ENCODE measurements at regions not wholly inside any gene's neighbourhood (a gene's known extent, or its start where the extent isn't known, plus 50 kb on each side); places are given as distances from the start of the nearest gene placed in this dataset.
"Not testable (repeated sequence)": the region's sequence is repeated elsewhere in the genome, so short reads cannot be mapped to it uniquely, and the experiment has no call there.

DNA sequence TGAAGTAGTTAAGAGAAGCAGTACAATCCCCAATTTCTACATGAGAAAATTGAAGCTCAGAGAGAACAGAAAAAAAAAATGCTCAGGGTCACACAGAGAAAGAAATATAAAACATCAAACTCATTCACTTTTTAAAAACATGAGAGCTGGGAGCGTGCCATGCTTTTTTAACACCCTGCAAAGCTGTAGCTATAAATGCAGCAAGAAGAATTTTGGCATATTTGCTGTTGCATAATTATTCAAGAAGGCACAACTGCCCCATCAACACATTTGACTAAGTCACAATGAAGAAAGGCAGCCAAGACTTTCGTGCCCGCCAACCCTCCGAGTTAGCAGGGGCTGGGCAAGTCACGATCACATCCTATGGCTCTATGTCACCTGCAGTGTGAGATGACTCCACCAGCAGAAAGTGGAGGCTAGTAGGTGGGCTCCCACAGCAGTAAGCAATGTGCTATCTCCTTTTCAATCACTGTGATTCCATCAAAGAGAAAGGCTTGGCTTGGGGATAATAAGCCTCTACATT is 214.8 kb downstream of the DHX15 start:
- in situ Hi-C loops (cut with HindIII; ENCODE audit: low sequenced_read_pairs), result loop anchor here (5.0 kb wide), 1 partner anchor 47 kb away; no protein-coding TSS in a partner anchor

DNA sequence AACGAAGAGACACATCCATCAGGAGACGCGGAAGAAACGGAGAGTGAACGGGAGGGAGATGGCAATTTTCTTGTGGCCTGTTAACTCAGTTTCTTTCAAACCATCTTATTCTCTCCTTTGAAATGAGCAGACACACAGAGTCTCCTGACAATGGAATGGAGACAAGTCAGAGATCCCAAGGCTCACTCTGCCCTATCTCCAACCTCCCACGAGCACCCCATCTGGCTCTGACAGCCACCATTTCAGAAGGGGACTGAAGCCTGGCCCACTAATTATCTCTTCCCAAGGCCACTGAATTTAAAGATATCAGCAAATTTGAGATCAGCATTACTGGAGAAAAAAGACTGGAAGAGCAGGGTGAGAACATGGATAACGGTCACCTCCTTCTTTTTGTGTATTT is 215.6 kb downstream of the DHX15 start:
- in situ Hi-C loops (cut with HindIII; ENCODE audit: low sequenced_read_pairs), result no loop called here

DNA sequence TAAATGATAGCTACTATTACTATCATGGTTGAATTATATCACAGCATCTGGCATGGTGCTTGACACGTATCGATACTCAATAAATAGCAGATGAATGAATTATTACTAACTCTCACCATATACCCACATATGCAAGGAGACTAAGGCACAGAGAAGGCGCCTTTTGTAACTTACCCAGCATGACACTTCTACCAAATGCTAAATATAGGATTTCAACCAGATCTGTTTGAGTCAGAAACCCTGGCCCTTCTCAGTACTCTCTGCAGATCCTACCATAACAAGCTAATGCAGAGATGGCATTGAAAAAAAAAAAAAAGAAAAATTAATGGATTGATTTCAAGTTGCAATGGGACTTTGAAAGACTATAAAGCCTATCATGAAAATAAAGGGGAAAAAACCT is 219.5 kb downstream of the DHX15 start:
- in situ Hi-C loops (cut with HindIII; ENCODE audit: low sequenced_read_pairs), result no loop called here

DNA sequence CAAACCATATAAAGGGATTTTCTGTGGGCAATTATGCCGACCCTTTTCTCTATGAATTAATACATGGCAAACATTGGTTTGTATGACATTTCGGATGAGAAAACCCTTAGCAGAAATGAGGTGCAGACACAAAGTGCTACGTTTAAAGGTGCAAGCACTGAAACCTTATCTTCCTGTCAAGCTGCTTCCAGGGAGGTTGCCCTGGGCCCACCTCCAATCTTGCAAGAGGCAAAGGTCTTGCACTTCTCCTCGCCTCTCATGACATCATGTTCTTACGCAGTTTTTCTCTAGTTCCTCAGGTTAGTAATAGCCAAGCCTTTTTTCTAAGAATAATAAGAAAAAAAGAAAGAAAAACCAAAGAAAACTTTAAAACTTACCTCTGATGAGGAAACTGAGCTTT is 220.1 kb downstream of the DHX15 start:
- in situ Hi-C loops (cut with HindIII; ENCODE audit: low sequenced_read_pairs), result no loop called here

DNA sequence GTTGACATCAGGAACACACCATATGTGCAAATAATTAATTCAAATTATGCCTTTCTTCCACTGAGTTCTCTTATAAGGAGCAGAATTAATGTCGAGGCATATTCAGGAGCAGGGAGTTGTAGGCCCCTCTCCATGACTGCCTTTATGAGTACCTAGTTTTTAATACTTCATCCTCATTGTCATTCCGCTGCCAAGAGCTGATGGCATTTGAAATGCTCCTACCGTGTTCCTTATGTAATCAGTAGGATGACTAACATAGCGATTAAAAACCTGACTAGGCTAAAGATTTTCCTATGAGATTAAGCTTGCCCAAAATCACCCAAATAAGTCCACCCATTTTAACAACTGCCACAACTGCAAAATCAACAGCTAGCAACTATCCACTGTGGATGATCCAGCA is 220.6 kb downstream of the DHX15 start:
- in situ Hi-C loops (cut with HindIII; ENCODE audit: low sequenced_read_pairs), result no loop called here

DNA sequence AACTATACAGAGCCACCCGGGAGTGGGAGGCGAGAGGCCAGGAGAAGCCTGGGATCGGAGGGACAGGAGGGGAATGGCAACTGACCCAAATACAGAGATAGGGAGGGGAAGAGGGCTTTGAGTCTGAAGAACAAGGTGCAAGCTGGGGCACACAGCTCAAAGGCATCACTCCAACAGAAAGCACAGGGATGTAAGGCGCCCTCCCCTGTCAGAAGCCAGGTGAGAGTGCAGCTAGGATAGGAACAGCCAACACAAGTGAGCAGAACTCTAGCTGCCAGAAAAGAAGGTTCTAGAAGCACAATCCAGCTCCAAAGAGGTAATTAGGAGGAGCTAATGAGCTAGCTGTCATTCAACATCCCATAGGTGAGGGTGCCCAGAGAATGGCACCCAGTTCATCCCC is 232.2 kb downstream of the DHX15 start:
- in situ Hi-C loops (cut with HindIII; ENCODE audit: low sequenced_read_pairs), result no loop called here

DNA sequence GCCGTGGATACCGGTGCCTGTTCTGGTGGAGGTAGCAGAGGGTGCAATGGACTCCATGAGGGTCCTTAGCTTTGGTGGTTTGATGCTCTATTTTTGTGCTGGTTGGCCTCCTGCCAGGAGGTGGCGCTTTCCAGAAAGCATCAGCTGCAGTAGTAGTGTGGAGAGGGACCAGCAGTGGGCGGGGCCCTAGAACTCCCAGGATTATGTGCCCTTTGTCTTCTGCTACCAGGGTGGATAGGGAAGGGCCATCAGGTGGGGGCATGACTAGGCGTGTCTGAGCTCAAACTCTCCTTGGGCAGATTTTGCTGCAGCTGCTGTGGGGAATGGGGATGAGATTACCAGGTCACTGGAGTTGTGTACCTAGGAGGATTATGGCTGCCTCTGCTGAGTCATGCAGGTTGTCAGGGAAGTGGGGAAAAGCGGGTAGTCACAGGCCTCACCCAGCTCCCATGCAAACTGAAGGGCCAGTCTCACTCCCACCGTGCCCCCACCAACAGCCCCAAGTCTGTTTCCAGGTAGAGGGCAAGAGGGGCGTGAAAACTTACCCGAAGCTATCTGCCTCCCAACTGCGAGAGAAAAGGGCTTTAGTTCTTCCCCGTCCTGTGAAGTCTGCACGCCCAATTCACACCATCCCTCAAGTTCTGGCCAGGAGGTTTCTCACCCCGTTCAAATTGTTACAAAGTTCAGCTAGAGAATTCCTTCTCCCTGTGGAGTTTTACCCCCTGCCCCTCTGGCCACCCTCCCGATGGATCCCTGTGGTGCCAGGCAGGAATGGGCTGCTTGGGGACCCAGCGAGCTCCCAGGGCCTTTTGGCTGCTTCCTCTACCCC is 235.0 kb downstream of the DHX15 start:
- in situ Hi-C loops (cut with HindIII; ENCODE audit: low sequenced_read_pairs), result not testable (repeated sequence)

DNA sequence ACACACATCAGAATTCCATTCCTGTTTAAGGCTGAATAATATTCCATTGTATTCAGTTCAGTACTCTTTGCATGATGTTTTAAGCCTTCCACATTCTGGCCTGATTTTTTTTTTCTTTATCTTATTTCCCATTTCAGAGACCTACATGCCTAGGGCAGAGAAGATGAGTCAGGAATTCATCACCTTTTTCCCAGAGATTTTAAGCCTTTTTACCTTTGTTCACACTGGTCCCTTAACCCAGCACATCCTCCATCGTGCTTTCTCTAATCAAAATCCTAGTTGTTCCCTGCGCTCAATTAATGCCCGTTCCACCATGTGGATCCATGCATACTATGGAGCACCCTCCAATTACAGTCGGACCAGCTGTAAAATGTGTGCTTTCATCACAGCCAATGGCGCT is 245.1 kb downstream of the DHX15 start:
- in situ Hi-C loops (cut with HindIII; ENCODE audit: low sequenced_read_pairs), result no loop called here

DNA sequence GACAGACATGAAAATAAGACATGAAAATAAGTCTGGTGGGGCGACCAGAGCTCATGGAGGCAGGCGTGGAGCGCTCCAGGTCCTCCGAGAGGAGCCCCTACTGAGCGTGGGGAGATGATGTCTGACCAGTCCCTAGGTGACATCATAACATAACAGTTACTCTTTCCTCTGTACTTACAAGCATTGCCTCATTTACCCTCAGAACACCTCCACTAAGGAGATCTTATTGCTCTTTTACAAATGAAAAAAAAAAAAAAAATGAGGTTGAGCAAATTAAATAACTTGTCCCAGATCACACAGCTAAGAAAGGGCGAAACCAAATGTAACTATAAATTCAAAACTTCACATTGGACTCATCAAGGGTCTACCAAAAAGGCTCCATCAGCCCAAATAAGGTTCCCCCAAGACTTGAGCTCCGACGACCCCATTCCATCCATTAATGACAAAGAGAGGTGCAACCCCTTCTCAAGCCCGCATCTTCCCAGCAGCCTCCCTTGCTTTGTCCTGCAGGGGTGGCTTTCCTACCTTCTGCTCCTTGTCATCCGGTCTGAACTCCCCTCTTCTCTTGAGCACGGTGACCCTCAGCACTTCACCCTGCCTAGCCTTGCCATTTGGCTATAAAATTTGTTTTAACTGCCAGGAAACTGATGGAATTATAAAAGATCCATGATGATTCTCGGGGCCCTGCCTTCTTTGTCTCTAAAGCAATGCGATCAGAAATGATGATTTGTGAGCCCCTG is 246.7 kb downstream of the DHX15 start:
- in situ Hi-C loops (cut with HindIII; ENCODE audit: low sequenced_read_pairs), result no loop called here

DNA sequence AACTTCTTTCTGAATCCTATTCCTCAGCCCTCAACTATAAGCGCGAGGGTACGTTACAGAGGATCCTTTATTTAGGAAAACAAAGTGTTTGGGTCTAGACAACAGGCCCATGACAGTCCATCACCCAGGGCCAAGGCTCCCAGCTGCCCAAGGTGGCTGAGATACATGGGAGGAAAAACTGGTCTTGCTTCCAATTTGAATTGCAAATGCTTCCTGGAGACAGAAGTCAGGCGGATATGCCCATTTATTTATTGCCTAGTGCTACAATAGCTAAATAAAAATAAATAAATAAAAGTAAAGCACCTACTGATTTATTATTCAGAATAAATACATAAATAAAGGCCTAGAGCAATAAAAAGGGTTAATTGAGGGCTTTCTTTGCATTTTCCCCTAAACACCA is 248.7 kb downstream of the DHX15 start:
- in situ Hi-C loops (cut with HindIII; ENCODE audit: low sequenced_read_pairs), result no loop called here

DNA sequence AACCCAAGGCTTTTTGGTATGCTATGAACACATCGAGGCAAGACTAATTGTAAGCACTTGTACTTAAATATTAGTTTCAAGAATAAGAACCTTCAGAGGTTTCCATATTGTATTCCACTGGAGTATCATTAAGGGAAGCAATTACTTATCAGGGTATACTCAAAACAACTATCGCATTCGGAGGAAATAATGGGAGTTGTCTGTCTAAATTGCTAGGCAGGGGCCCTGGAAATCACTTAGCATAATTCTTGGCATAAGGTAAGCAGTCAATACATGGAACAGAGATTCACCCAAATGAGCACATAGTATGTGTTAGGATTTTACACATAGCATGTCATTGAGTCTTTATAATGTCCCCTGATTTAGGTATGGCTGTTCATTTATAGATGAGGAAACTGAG is 249.4 kb downstream of the DHX15 start:
- in situ Hi-C loops (cut with HindIII; ENCODE audit: low sequenced_read_pairs), result no loop called here

DNA sequence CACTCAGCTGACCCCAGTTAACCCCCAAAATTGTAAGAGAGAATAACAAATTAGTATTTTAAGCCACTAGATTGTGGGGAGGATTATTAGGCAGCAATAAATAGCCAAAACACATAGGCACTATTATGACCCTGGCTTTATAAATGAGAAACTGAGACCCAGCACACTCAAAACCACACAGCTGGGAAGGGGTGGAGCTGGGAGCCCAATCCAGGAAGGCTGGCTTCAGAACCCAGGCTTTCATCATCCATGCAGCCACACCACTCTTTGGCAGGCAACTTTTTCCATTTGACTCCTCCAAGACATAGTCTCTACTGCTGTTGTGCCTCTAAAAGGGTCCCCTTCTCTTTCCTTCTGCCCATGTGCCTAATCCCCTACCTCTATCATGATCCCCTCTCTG is 253.8 kb downstream of the DHX15 start:
- in situ Hi-C loops (cut with HindIII; ENCODE audit: low sequenced_read_pairs), result no loop called here

DNA sequence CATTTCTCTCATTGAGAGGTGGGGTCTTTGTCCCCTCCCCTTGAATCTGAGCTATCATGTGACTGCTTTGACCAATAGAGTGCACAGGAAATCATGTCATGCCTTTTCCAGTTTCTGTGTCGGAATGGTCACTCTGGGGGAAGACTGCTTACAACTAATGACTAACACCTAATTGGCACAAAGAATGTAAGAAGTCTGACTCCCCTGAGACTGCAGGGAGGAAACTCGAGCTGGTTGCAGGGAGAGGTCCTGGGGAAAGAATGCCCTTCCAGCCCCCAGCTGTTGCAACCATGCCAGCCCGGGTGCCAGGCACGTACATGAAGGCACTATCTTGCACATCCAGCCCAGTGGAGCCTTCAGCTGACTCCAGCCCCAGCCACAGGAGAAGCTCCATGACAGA is 254.2 kb downstream of the DHX15 start:
- in situ Hi-C loops (cut with HindIII; ENCODE audit: low sequenced_read_pairs), result no loop called here

DNA sequence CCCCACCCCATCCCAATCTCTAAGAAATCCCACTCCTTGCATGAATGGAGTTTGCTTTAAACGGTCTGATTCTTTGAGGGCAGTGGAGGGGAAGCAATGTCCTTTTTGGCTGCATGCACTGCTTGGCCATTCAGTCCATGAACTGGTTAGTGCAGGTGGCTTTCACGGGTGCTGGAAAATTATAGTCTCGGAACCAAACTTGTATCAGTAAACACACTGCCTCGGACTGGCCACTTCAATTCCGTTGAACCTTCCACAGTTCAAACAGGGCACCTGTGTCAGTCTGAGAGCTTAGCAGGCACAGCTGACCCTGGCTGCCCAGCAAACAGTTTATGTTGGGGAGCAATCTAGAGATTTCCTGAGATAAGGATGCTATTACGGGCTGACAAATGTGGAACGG is 255.6 kb downstream of the DHX15 start:
- in situ Hi-C loops (cut with HindIII; ENCODE audit: low sequenced_read_pairs), result no loop called here

DNA sequence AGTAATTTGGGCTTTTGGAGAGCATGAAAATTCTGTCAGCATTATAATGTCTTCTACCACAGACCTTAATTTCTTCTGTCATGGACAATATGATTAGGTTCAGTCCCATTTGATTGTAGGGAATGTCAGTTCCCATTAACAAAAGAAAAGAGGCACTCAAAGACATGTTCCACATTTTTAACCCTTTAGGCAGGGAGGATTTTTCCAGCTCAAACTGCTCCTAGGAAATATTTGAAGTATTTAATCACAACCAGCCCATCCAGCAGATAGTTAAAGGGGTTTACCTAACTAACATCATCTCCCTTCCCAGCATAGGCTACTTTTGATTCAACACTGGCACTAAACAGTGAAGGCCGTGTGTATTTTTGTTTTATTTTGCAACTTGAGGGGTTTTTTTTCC is 256.0 kb downstream of the DHX15 start:
- in situ Hi-C loops (cut with HindIII; ENCODE audit: low sequenced_read_pairs), result no loop called here

DNA sequence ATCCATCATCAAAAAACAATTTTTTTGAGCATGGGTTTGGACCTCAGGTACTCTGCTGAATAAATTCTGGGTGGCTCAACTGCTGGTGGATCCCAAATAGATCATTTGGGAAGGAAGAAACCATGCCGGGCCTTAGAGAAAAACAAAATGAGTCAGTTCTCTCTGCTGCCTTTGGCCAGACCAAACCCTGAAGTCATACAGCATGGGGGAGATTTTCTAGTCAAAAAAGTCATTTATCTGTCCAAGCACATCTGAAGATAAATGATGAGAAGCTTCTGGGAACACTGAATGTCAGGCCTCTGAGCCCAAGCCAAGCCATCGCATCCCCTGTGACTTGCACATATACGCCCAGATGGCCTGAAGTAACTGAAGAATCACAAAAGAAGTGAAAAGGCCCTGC is 261.4 kb downstream of the DHX15 start:
- in situ Hi-C loops (cut with HindIII; ENCODE audit: low sequenced_read_pairs), result loop anchor here (5.0 kb wide), 1 partner anchor 49 kb away; no protein-coding TSS in a partner anchor

DNA sequence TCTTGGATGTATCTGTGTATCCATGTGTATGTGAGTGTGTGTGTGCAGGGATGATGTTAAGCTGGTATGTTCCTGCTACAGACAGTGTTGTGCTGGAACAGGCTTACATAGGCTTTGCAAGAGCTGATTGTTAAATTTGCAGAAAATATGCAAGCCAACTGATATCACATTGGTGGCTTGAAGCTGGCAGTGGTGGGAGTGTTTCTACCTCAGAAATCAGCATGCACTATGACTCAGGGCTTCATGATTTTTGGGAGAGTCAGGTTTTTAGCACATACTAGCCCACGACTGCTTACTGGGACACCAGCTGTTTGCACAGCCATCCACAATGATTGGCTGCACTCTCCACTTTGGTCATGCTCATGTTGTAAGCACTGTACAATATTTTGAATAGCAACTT is 261.8 kb downstream of the DHX15 start:
- in situ Hi-C loops (cut with HindIII; ENCODE audit: low sequenced_read_pairs), result loop anchor here (5.0 kb wide), 1 partner anchor 50 kb away; no protein-coding TSS in a partner anchor

DNA sequence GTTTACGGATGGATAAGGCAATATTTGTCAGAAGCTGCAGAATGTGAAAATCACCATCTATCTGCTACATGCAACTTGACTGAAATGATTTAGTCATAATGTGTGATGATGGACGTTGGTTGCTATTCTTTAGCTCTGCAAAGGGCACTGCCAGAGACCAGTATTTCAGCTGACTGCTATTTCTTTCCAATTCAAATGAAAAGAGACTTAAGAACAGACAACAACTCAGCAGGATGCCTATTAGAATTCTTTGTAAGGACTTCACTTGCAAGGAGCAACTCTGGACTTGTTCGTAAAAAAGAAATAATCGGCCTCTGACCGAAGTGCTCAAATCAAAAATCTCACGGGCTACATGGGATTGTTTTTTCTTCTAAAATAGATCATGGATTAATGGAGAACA is 262.7 kb downstream of the DHX15 start:
- in situ Hi-C loops (cut with HindIII; ENCODE audit: low sequenced_read_pairs), result loop anchor here (5.0 kb wide), 1 partner anchor 51 kb away; no protein-coding TSS in a partner anchor

DNA sequence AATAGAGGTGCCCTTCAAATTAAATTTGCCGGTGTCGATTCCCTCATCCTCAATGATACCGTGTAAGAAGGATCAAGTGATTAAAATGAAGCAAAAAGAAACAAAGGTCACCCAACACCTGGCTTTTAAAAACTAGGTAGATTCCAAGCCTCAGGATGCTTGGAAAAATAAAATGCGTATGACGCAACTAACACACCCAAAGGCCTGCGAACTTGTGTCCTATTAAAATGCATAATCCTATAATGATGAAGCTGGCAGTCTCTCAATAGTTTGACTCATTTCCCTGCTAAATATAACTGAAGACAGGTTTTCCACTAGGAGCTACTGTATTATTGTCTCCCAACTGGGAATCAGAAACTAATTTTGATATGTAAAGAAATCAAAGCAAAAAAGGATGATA is 263.2 kb downstream of the DHX15 start:
- in situ Hi-C loops (cut with HindIII; ENCODE audit: low sequenced_read_pairs), result loop anchor here (5.0 kb wide), 1 partner anchor 51 kb away; no protein-coding TSS in a partner anchor

DNA sequence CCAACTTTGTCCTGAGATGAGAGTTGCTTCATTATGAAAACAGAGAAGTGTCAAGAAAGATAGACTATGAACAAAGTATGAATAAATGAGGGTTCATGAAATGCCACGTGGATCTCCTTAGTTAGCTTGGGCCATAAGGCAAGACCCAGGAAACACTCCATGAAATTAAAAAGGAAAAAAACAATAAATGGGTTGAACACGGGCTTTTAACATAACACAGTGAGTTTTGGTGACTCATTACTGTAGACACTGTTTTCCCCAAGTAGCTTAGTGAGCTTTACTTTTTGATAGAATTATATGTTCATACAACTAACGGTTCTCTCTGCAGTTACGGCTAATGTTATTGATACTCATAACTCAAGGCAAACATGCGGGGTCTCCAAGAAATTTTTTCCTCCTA is 265.0 kb downstream of the DHX15 start:
- in situ Hi-C loops (cut with HindIII; ENCODE audit: low sequenced_read_pairs), result no loop called here

DNA sequence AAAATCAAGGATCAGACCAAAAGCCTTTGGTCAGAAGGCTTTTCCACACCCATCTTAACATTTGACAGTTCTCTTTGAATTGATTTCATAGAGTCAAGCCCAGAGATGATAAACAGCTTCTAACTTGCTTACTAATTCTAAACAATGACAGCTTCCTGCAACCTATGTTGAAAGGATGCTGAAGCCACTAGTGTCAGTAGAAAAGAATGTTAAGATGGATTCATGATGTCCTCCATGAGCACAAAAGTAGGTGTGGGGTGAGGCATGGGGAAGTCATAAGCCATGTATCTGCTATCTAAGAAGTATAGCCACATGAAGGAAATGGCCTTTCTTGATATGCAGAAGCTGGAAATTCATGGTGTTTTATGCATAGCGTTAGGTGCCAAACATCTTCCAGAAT is 269.3 kb downstream of the DHX15 start:
- in situ Hi-C loops (cut with HindIII; ENCODE audit: low sequenced_read_pairs), result no loop called here
